ENCODE measurements at regions not wholly inside any gene's neighbourhood (a gene's known extent, or its start where the extent isn't known, plus 50 kb on each side); places are given as distances from the start of the nearest gene placed in this dataset.
A peak's percentile ranks its signal among the peaks of the same experiment; 100 is the strongest.

GRCh38 chr9:107183176-107183575 is 99.9 kb upstream of the RAD23B start:
- H3K27me3 ChIP-seq (ENCODE audit: insufficient read depth, poor library complexity, severe bottlenecking) = no peaks in the 10 kb centered on the region
- no peak overlapping the region for H3K4me3 ChIP-seq (ENCODE audit: severe bottlenecking)

GRCh38 chr9:107188376-107188775 is 94.7 kb upstream of the RAD23B start:
- TF ChIP-seq CTCF (IDR thresholded peaks at IDR 0.05; ENCODE audit: poor library complexity, severe bottlenecking) = no peak
- H3K36me3 ChIP-seq (ENCODE audit: low read depth) = no peaks in the 10 kb centered on the region
- peaks cover 7% of the 10 kb centered on the region for H3K4me1 ChIP-seq (ENCODE audit: insufficient read depth, poor library complexity, severe bottlenecking)
- ATAC-seq (ENCODE audit: low read depth) (no peak), DNase-seq (ENCODE audit: low spot score) (no peak)
- H3K9me3 ChIP-seq (ENCODE audit: severe bottlenecking) = no peaks in the 10 kb centered on the region
- no peak overlapping the region for H3K4me3 ChIP-seq (ENCODE audit: severe bottlenecking)
- no peaks in the 10 kb centered on the region for H3K27me3 ChIP-seq (ENCODE audit: insufficient read depth, poor library complexity, severe bottlenecking)
- H3K27ac ChIP-seq (ENCODE audit: poor library complexity, severe bottlenecking) = no peak overlapping the region

More at GRCh38 chr9:107183176-107183575, 99.9 kb upstream of the RAD23B start:
- H3K4me1 ChIP-seq (ENCODE audit: insufficient read depth, poor library complexity, severe bottlenecking) = no peaks in the 10 kb centered on the region
- ATAC-seq (ENCODE audit: low read depth) (no peak), DNase-seq (ENCODE audit: low spot score) (no peak)
- H3K27ac ChIP-seq (ENCODE audit: poor library complexity, severe bottlenecking) = no peak overlapping the region
- TF ChIP-seq CTCF (IDR thresholded peaks at IDR 0.05; ENCODE audit: poor library complexity, severe bottlenecking) = no peak
- no peaks in the 10 kb centered on the region for H3K36me3 ChIP-seq (ENCODE audit: low read depth)
- no peaks in the 10 kb centered on the region for H3K9me3 ChIP-seq (ENCODE audit: severe bottlenecking)

DNA sequence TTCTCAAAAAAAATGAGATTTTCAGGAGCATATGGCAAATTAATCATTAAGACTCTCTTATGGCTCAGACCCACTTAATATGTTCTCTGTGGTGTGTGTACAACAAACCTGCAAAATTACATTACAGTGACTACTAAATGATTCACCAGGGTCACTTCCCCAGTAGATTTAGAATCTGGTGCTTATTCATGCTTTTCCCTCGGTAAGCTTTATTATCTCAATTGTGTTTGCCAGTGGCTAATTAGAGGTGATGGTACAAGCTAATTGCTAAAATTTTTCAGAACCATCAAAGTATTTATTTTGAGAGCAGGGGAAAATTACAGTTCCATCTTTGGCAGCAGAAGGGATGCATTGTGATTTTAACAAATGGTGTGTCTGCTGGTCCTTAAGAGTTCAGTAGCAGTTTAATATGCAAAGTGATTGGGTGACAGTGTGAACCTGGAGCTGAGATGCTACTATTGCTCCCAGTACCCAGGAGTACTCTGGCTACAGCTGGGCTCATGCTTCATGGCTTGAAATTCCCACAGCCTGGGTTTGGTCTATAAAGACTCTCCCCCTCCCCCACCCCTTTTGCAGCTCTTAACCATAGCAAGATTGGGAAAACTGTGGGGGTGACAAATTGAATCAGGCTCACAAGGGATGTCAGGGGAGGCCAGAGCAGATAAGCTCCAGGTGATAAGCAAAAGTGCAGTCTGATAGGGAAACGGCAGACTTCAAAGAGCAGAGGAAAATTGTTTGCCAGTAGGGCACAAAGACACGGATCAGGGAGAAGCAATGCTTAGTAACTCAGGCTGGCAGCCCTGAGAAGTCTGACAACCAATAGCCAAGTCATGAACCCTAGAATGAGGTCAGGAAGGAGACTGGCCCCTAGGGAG is 92.8 kb upstream of the RAD23B start:
- no peak for DNase-seq (ENCODE audit: low spot score)
- ATAC-seq (ENCODE audit: low read depth) = peak; percentile 97
- TF ChIP-seq CTCF (IDR thresholded peaks at IDR 0.05; ENCODE audit: poor library complexity, severe bottlenecking) = no peak
- H3K4me3 ChIP-seq (ENCODE audit: severe bottlenecking) = no peak overlapping the region
- H3K9me3 ChIP-seq (ENCODE audit: severe bottlenecking) = no peaks in the 10 kb centered on the region
- no peaks in the 10 kb centered on the region for H3K27me3 ChIP-seq (ENCODE audit: insufficient read depth, poor library complexity, severe bottlenecking)
- peaks cover 7% of the 10 kb centered on the region for H3K4me1 ChIP-seq (ENCODE audit: insufficient read depth, poor library complexity, severe bottlenecking)
- no peaks in the 10 kb centered on the region for H3K36me3 ChIP-seq (ENCODE audit: low read depth)
- H3K27ac ChIP-seq (ENCODE audit: poor library complexity, severe bottlenecking) = no peak overlapping the region

DNA sequence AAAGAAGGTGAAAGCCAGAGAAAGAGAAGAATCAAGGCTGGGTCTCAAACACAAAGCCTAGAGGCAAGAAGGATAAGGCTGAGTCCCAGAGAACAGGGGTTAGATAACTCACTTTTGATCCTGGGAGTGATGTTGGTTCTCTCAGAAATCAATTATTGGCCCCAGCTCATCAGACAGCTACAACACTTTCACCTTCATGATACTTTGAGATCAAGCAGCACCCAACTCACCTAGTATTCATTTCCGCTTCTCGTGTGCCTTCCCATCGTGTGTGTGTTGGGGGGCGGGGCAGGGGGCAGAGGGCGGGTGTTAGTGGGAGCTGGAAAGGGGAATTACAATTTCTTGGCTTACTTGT is 92.2 kb upstream of the RAD23B start:
- TF ChIP-seq CTCF (IDR thresholded peaks at IDR 0.05; ENCODE audit: poor library complexity, severe bottlenecking) = no peak
- Histone ChIP-seq H3K36me3 (ENCODE audit: low read depth) (no peaks in the 10 kb centered on the region), H3K4me3 (ENCODE audit: severe bottlenecking) (no peak overlapping the region), H3K27me3 (ENCODE audit: insufficient read depth, poor library complexity, severe bottlenecking) (no peaks in the 10 kb centered on the region), H3K27ac (ENCODE audit: poor library complexity, severe bottlenecking) (no peak overlapping the region), H3K4me1 (ENCODE audit: insufficient read depth, poor library complexity, severe bottlenecking) (peaks cover 7% of the 10 kb centered on the region), H3K9me3 (ENCODE audit: severe bottlenecking) (no peaks in the 10 kb centered on the region)
- DNase-seq (ENCODE audit: low spot score) (no peak), ATAC-seq (ENCODE audit: low read depth) (no peak)

DNA sequence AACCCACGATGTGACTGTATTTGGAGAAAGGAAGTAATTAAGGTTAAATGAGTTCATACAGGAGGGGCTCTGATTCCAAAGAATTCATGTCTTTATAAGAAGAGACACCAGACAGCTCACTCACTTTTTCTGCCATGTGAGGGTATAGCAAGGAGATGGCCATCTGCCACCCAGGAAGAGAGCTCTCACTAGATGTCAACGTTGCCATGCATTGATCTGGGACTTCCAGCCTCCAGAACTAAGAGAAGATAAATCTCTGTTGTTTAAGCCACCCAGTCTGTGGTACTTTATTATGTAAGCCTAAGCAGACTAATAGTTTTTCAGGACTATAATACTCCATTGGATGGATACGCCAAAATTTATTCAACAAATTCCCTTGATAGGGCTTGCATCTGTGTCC is 89.8 kb upstream of the RAD23B start:
- H3K27ac ChIP-seq (ENCODE audit: poor library complexity, severe bottlenecking) = no peak overlapping the region
- no peaks in the 10 kb centered on the region for H3K27me3 ChIP-seq (ENCODE audit: insufficient read depth, poor library complexity, severe bottlenecking)
- no peaks in the 10 kb centered on the region for H3K36me3 ChIP-seq (ENCODE audit: low read depth)
- no peak overlapping the region for H3K4me3 ChIP-seq (ENCODE audit: severe bottlenecking)
- no peak for ATAC-seq (ENCODE audit: low read depth)
- H3K9me3 ChIP-seq (ENCODE audit: severe bottlenecking) = no peaks in the 10 kb centered on the region
- peaks cover 7% of the 10 kb centered on the region for H3K4me1 ChIP-seq (ENCODE audit: insufficient read depth, poor library complexity, severe bottlenecking)
- no peak for TF ChIP-seq CTCF (IDR thresholded peaks at IDR 0.05; ENCODE audit: poor library complexity, severe bottlenecking)
- DNase-seq (ENCODE audit: low spot score) = no peak
